DOHH2 (cell line): ENCODE measurements at regions not wholly inside any gene's neighbourhood (a gene's known extent, or its start where the extent isn't known, plus 50 kb on each side); places are given as distances from the start of the nearest gene placed in this dataset.

Source experiments
- H3F3A ChIP-seq: fragments of 200-600 bp; sonication (generic), shearing (Covaris generic); 2 replicates; pipeline ENCODE4 v1.6.0; 2016; ENCODE audit warnings: antibody characterized with exemption, mild to moderate bottlenecking; ENCODE audit not compliant: control insufficient read depth, insufficient read depth
- H3K27ac ChIP-seq: fragments of 200-600 bp; sonication (generic); 2 replicates; pipeline ENCODE4 v1.5.1; 2014; ENCODE audit warnings: low read depth, mild to moderate bottlenecking, low read length, moderate library complexity
- H3K27me3 ChIP-seq: fragments of 200-600 bp; sonication (generic); 2 replicates; pipeline ENCODE4 v1.6.1; 2014; ENCODE audit warnings: mild to moderate bottlenecking, low read length, mixed read lengths; ENCODE audit not compliant: control insufficient read depth
- H3K36me3 ChIP-seq: fragments of 200-600 bp; sonication (generic); 2 replicates; pipeline ENCODE4 v1.6.1; 2014; ENCODE audit warnings: mild to moderate bottlenecking, low read length, moderate library complexity, mixed read lengths; ENCODE audit not compliant: control insufficient read depth
- H3K4me1 ChIP-seq: fragments of 200-600 bp; sonication (generic); 2 replicates; pipeline ENCODE4 v1.6.1; 2014; ENCODE audit warnings: mild to moderate bottlenecking, low read length, mixed read lengths; ENCODE audit not compliant: control insufficient read depth
- H3K4me2 ChIP-seq: fragments of 200-600 bp; sonication (generic); 2 replicates; pipeline ENCODE4 v1.6.0; 2014; ENCODE audit warnings: mild to moderate bottlenecking, low read length, moderate library complexity
- H3K4me3 ChIP-seq: fragments of 200-600 bp; sonication (generic); 2 replicates; pipeline ENCODE4 v1.5.1; 2014; ENCODE audit warnings: mild to moderate bottlenecking, low read length, mixed read lengths
- H3K79me2 ChIP-seq: fragments of 200-600 bp; sonication (generic); 2 replicates; pipeline ENCODE4 v1.6.1; 2014; ENCODE audit warnings: mild to moderate bottlenecking, low read length, mixed read lengths; ENCODE audit not compliant: control insufficient read depth
- H3K9me2 ChIP-seq: fragments of 200-600 bp; sonication (generic); replicated peaks from 2 replicates; pipeline ENCODE4 v1.6.1; 2014; ENCODE audit warnings: mild to moderate bottlenecking, low read length, mixed read lengths; ENCODE audit not compliant: control insufficient read depth
- H3K9me3 ChIP-seq: fragments of 200-600 bp; sonication (generic); 2 replicates; pipeline ENCODE4 v1.6.1; 2014; ENCODE audit warnings: antibody characterized with exemption, low read length, mixed read lengths; ENCODE audit not compliant: control insufficient read depth, insufficient read depth
- H4K20me1 ChIP-seq: fragments of 200-600 bp; sonication (generic); 2 replicates; pipeline ENCODE4 v1.6.0; 2014; ENCODE audit warnings: low read depth, mild to moderate bottlenecking, antibody characterized with exemption, low read length, moderate library complexity; ENCODE audit not compliant: control insufficient read depth, insufficient read depth
- EZH2phosphoT487 ChIP-seq: fragments of 200-600 bp; sonication (generic); IDR thresholded peaks from 2 replicates; pipeline ENCODE4 v1.6.1; 2017; ENCODE audit warnings: borderline replicate concordance, mild to moderate bottlenecking, antibody characterized with exemption, low read length, moderate library complexity, mixed read lengths
- TF ChIP-seq, protein P1 (sequence below): fragments of 200-600 bp; sonication (generic); IDR thresholded peaks from one replicate; pipeline ENCODE4 v1.5.1; 2014; ENCODE audit warnings: antibody characterized with exemption, mild to moderate bottlenecking, low read depth, low read length; ENCODE audit not compliant: poor library complexity, severe bottlenecking

DNA sequence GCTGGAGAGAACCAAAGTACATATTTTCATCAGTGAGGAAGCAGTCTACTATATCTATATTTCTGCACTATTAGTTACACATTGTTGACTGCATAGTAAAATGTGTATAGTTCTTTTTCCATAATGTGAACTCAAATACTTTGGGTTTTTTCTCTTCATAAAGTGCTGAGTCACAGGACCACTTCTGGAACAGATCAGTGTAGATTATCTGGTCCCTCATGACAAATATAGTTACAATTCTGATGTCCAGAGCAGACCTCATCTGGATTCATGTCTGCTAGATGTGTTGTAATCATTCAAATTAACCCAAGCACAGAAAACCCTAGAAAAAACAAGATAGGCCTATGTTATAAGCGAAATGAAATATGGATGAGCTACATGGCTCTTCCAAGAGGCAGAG is 171.4 kb downstream of the SUCLA2 start:
- H3K4me2 ChIP-seq, result no peak overlapping the region
- H3K9me3 ChIP-seq, result peaks cover 4% of the 10 kb centered on the region; the same call in 1 of the 2 replicates
- H3F3A ChIP-seq, result no peaks in the 10 kb centered on the region
- H3K36me3 ChIP-seq, result no peaks in the 10 kb centered on the region
- H3K79me2 ChIP-seq, result no peaks in the 10 kb centered on the region
- H3K9me2 ChIP-seq, result no peaks in the 10 kb centered on the region
- H3K4me1 ChIP-seq, result no peaks in the 10 kb centered on the region
- H3K27me3 ChIP-seq, result no peaks in the 10 kb centered on the region
- no peak overlapping the region for H3K4me3 ChIP-seq
- TF ChIP-seq EZH2phosphoT487, result no peak
- TF ChIP-seq, protein P1, sequence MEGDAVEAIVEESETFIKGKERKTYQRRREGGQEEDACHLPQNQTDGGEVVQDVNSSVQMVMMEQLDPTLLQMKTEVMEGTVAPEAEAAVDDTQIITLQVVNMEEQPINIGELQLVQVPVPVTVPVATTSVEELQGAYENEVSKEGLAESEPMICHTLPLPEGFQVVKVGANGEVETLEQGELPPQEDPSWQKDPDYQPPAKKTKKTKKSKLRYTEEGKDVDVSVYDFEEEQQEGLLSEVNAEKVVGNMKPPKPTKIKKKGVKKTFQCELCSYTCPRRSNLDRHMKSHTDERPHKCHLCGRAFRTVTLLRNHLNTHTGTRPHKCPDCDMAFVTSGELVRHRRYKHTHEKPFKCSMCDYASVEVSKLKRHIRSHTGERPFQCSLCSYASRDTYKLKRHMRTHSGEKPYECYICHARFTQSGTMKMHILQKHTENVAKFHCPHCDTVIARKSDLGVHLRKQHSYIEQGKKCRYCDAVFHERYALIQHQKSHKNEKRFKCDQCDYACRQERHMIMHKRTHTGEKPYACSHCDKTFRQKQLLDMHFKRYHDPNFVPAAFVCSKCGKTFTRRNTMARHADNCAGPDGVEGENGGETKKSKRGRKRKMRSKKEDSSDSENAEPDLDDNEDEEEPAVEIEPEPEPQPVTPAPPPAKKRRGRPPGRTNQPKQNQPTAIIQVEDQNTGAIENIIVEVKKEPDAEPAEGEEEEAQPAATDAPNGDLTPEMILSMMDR, result no peak
- no peaks in the 10 kb centered on the region for H4K20me1 ChIP-seq
- H3K27ac ChIP-seq, result no peak overlapping the region

DNA sequence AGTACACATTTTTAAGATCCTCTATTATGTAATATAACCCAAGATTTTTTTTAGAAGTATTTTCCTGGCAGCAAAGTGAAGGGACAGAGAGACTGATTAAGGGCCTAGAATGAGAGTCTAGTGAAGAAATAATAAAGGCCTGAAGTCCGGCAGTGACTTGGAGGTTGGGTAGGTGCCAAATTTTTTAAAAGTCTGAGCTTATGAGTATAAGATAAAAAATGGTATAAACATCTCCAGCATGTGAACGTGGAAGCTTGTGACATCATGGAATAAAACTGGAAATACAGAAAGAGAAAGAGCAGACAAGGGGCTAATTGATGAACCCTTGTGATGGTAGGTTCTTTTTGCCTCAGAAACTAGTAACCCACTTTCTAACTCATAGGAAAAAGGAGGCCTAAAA is 174.6 kb downstream of the SUCLA2 start:
- H4K20me1 ChIP-seq, result no peaks in the 10 kb centered on the region
- TF ChIP-seq, protein P1, result no peak
- no peak for TF ChIP-seq EZH2phosphoT487
- H3K9me2 ChIP-seq, result no peaks in the 10 kb centered on the region
- no peaks in the 10 kb centered on the region for H3K27me3 ChIP-seq
- H3F3A ChIP-seq, result no peaks in the 10 kb centered on the region
- no peak overlapping the region for H3K4me3 ChIP-seq
- no peak overlapping the region for H3K27ac ChIP-seq
- H3K4me1 ChIP-seq, result no peaks in the 10 kb centered on the region
- H3K79me2 ChIP-seq, result no peaks in the 10 kb centered on the region
- peaks cover 4% of the 10 kb centered on the region; the same call in 1 of the 2 replicates for H3K9me3 ChIP-seq
- H3K4me2 ChIP-seq, result no peak overlapping the region
- H3K36me3 ChIP-seq, result no peaks in the 10 kb centered on the region

DNA sequence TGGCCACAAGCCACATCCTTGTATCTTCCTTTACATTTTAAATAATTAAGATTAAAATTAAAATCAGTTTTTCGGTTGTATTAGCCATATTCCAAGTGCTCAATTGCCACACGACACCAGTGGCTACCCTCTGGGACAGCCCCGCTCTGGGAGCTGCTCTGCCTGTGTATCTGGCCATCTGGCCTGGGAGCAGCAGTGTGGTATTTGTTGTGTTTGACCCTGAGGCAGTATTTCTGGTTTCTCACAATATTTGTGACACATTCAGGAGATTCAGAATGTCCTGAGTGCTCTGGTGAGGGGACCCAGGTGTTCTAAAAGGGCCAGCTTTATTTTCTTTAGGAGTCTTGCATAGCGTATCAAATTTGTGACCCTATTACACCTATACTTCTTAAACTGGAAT is 179.0 kb downstream of the SUCLA2 start:
- Histone ChIP-seq H3K4me3 (no peak overlapping the region), H3K9me2 (no peaks in the 10 kb centered on the region), H3K36me3 (no peaks in the 10 kb centered on the region), H3F3A (no peaks in the 10 kb centered on the region), H3K4me2 (no peak overlapping the region), H3K4me1 (no peaks in the 10 kb centered on the region), H3K27ac (no peak overlapping the region), H3K27me3 (no peaks in the 10 kb centered on the region), H3K9me3 (peaks cover 4% of the 10 kb centered on the region; the same call in 1 of the 2 replicates), H4K20me1 (no peaks in the 10 kb centered on the region), H3K79me2 (no peaks in the 10 kb centered on the region)
- no peak for TF ChIP-seq EZH2phosphoT487
- TF ChIP-seq, protein P1, result no peak
